ENCODE measurements at regions not wholly inside any gene's neighbourhood (a gene's known extent, or its start where the extent isn't known, plus 50 kb on each side); places are given as distances from the start of the nearest gene placed in this dataset.

DNA sequence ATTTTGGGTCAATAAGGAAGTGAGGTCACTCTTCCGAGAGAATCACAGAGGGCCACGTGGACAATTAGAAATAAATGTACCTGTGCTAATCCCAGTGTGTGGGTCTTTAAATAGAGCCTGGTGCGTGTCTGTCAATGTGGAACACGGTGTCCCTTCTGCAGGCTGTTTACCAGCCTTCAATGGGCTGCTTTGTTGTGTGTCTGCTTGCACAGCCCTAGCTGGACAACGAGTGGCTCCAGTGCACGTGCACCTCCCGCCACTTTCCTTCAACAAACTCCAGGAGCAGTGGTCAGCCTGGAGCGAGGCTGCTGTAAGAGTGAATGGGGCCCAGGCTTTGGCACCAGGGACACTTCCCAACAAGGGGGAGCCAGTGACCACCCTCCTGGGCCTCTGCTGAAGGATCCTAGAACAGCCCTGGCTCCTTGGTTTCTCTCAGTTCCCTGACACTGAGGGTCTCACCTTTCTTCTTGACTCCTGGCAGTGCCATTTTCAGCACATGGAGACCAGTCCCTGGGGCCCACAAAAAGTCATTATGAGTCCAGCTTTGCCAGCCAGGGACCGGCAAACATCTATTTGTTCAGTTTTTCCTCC, 76.1 kb downstream of the ISG20 start:
- intact Hi-C loops (cut with DNase I) = no loop called here
- WGBS, 2 donors = 50 to 64% methylated on average over 9 of the region's 9 CpGs
- H3K4me3 ChIP-seq = no peak overlapping the region
- peaks cover 0 to 56% (median 28%) of the 10 kb centered on the region in 7 donors for H3K27me3 ChIP-seq
- DNase-seq = no peak
- TF ChIP-seq, protein P1, sequence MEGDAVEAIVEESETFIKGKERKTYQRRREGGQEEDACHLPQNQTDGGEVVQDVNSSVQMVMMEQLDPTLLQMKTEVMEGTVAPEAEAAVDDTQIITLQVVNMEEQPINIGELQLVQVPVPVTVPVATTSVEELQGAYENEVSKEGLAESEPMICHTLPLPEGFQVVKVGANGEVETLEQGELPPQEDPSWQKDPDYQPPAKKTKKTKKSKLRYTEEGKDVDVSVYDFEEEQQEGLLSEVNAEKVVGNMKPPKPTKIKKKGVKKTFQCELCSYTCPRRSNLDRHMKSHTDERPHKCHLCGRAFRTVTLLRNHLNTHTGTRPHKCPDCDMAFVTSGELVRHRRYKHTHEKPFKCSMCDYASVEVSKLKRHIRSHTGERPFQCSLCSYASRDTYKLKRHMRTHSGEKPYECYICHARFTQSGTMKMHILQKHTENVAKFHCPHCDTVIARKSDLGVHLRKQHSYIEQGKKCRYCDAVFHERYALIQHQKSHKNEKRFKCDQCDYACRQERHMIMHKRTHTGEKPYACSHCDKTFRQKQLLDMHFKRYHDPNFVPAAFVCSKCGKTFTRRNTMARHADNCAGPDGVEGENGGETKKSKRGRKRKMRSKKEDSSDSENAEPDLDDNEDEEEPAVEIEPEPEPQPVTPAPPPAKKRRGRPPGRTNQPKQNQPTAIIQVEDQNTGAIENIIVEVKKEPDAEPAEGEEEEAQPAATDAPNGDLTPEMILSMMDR (IDR thresholded peaks at IDR 0.05) = no peak
- no peaks in the 10 kb centered on the region for H3K36me3 ChIP-seq
- H3K9me3 ChIP-seq = no peaks in the 10 kb centered on the region
- peak in 3 of 8 donors; percentile 72 to 94 (median 78) for ATAC-seq
- H3K27ac ChIP-seq = no peak overlapping the region
- H3K4me1 ChIP-seq = no peaks in the 10 kb centered on the region

DNA sequence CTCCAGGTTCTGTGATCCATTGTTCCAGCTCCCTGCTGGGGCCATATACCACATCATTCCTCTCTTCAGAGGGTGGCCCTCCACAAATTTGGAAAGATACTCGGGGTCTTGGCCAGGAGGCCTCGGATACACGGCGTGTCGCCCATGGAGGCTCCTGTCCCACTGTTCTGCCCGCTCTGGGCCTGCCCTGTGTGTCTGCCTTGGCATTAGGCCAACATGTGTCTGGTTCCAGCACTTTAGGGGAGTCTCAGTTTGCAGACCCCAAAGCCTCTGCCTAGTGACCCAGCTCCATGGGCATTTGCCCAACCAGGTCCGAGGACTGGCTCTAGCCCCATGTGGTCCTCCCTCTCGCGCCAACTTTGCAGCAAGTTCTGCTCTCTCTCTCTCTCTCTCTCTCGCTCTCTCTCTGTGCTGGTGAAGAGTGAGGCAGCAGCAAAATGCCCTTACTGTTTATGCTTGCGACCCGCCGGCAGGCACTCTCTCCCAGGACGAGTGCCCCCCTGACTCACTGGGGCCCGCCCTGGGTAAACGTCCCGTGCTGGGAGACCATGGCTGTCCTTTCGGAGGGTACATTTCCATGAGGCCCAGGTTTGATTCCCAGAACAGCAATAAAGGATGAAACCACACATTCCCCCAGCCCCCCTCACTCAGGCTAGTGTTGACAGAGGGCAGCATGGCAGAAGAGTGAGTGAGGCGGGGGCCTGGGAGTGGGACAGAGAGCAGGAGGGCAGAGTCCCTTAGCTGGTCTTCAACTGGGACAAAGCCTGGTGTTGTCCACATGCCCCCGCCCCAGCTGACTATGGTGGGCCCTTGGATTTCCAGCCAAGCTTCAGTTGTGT, 77.9 kb downstream of the ISG20 start:
- DNase-seq (no peak), ATAC-seq (no peak)
- intact Hi-C loops (cut with DNase I) = no loop called here
- H3K9me3 ChIP-seq = no peaks in the 10 kb centered on the region
- TF ChIP-seq, protein P1 (IDR thresholded peaks at IDR 0.05) = no peak
- 85 to 89% methylated on average over 20 of the region's 20 CpGs for WGBS, 2 donors
- H3K27me3 ChIP-seq = peaks cover 0 to 51% (median 25%) of the 10 kb centered on the region in 7 donors
- H3K36me3 ChIP-seq = no peaks in the 10 kb centered on the region
- no peaks in the 10 kb centered on the region for H3K4me1 ChIP-seq
- H3K4me3 ChIP-seq = no peak overlapping the region
- no peak overlapping the region for H3K27ac ChIP-seq

DNA sequence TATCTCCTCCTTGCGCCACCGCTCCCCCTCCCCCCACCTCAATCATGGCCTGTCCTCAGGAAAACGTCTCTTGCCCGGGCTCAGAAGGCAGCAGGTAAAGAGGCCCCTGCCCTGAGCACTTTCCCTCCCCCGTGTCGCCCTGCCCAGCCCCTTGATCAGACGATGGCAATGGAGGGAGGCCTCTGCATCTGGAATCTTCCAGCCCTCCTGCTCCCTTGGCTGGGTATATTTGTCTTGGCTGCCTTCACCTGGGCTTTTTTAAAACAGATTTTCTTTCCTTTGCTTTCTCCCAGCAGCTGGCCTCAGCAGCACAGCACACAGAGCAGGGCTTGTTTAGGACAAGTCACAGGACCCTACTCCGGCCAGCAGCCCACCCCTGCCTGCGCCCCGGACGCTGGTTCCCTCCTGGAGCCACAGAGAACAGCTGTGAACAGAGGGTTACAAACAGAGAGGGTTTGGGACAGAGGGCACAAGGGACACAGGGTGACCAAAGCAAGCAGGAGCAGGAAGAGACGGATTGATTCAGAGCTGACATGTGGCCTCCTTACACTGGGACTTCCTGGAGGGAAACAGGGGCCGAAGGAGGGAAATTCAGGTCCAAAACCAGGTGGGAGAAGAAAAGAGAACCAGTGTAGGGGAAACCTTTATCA, 78.7 kb downstream of the ISG20 start:
- H3K4me3 ChIP-seq = no peak overlapping the region
- DNase-seq (no peak), ATAC-seq (peak in 1 of 8 donors; percentile 42)
- no peaks in the 10 kb centered on the region for H3K9me3 ChIP-seq
- WGBS, 2 donors = 55 to 59% methylated on average over 13 of the region's 13 CpGs
- H3K4me1 ChIP-seq = no peaks in the 10 kb centered on the region
- H3K36me3 ChIP-seq = no peaks in the 10 kb centered on the region
- TF ChIP-seq, protein P1 (IDR thresholded peaks at IDR 0.05) = no peak
- peaks cover 0 to 46% (median 21%) of the 10 kb centered on the region in 7 donors for H3K27me3 ChIP-seq
- H3K27ac ChIP-seq = no peak overlapping the region
- intact Hi-C loops (cut with DNase I) = no loop called here

- WGBS, 2 donors = 83 to 86% methylated on average over 3 of the region's 3 CpGs
- no peak for DNase-seq
- no peaks in the 10 kb centered on the region for H3K36me3 ChIP-seq
- H3K27ac ChIP-seq = no peak overlapping the region
- peaks cover 0 to 41% (median 15%) of the 10 kb centered on the region in 7 donors for H3K27me3 ChIP-seq
- TF ChIP-seq, protein P1 (IDR thresholded peaks at IDR 0.05) = no peak
- peaks cover 0 to 1% (median 0%) of the 10 kb centered on the region in 11 donors for H3K9me3 ChIP-seq
- intact Hi-C loops (cut with DNase I) = no loop called here
- ATAC-seq = no peak
- no peak overlapping the region for H3K4me3 ChIP-seq
- no peaks in the 10 kb centered on the region for H3K4me1 ChIP-seq
These were observed 79.9 kb downstream of the ISG20 start for GRCh38 chr15:88718731-88719130.

Measured in heart right ventricle (tissue), 16 donors.